ENCODE measurements at regions not wholly inside any gene's neighbourhood (a gene's known extent, or its start where the extent isn't known, plus 50 kb on each side); places are given as distances from the start of the nearest gene placed in this dataset.

GRCh38 chr3:72465853-72466252 is 382.4 kb downstream of the SHQ1 start:
- intact Hi-C loops (cut with micrococcal nuclease) = no loop called here
- H3K9me3 Mint-ChIP-seq = peaks cover 0 to 5% (median 2%) of the 10 kb centered on the region in 7 donors
- H4K20me1 ChIP-seq (ENCODE audit: insufficient read depth, low read length) = no peaks in the 10 kb centered on the region
- no peaks in the 10 kb centered on the region for H3K36me3 ChIP-seq (replicated peaks in 1 of 2; ENCODE audit: control insufficient read depth in 1 of 2, insufficient read depth in 2 of 2, low read length in 2 of 2)
- no peak for TF ChIP-seq CTCF (IDR thresholded peaks at IDR 0.05)
- WGBS (ENCODE audit: insufficient coverage) = 50% methylated on average over 2 of the region's 2 CpGs
- no peak overlapping the region for H3K4me3 Mint-ChIP-seq
- H3K27ac Mint-ChIP-seq = no peak overlapping the region
- H3K36me3 Mint-ChIP-seq = no peaks in the 10 kb centered on the region
- H3K79me2 ChIP-seq (ENCODE audit: insufficient read depth, low read length) = no peaks in the 10 kb centered on the region
- H3K4me3 ChIP-seq (replicated peaks in 1 of 3; ENCODE audit: low read depth in 2 of 3, low read length in 3 of 3) = no peak overlapping the region
- peaks cover 0 to under 1% (median 0%) of the 10 kb centered on the region in 3 donors for H3K27me3 Mint-ChIP-seq (ENCODE audit: low read depth in 3 of 3)
- no peak overlapping the region for H3K27ac ChIP-seq (ENCODE audit: low read depth in 1 of 2, low read length in 2 of 2)
- H3K9me3 ChIP-seq (replicated peaks in 1 of 2; ENCODE audit: control insufficient read depth in 1 of 2, insufficient read depth in 1 of 2, low read length in 2 of 2) = no peaks in the 10 kb centered on the region
- no peak overlapping the region for H3K4me2 ChIP-seq (replicated peaks; ENCODE audit: extremely low read depth, low read length, poor library complexity, severe bottlenecking)
- H3K9ac ChIP-seq (ENCODE audit: insufficient read depth, low read length, poor library complexity, severe bottlenecking) = no peak overlapping the region
- H3K4me1 Mint-ChIP-seq = peaks cover 3% of the 10 kb centered on the region
- no peaks in the 10 kb centered on the region for H3K4me1 ChIP-seq (ENCODE audit: control insufficient read depth in 1 of 2, insufficient read depth in 2 of 2, low read length in 2 of 2)
- no peak for DNase-seq
- H3K27me3 ChIP-seq (ENCODE audit: control insufficient read depth in 2 of 2, insufficient read depth in 2 of 2, low read length in 2 of 2) = no peaks in the 10 kb centered on the region
- no peak overlapping the region for H2AFZ ChIP-seq (ENCODE audit: insufficient read depth, low read depth, low read length, poor library complexity, severe bottlenecking)

- H3K36me3 ChIP-seq (replicated peaks in 1 of 2; ENCODE audit: control insufficient read depth in 1 of 2, insufficient read depth in 2 of 2, low read length in 2 of 2) = no peaks in the 10 kb centered on the region
- H3K27me3 ChIP-seq (ENCODE audit: control insufficient read depth in 2 of 2, insufficient read depth in 2 of 2, low read length in 2 of 2) = no peaks in the 10 kb centered on the region
- WGBS (ENCODE audit: insufficient coverage) = 76% methylated on average over 5 of the region's 9 CpGs
- H3K9me3 ChIP-seq (replicated peaks in 1 of 2; ENCODE audit: control insufficient read depth in 1 of 2, insufficient read depth in 1 of 2, low read length in 2 of 2) = no peaks in the 10 kb centered on the region
- intact Hi-C loops (cut with micrococcal nuclease) = no loop called here
- no peaks in the 10 kb centered on the region for H4K20me1 ChIP-seq (ENCODE audit: insufficient read depth, low read length)
- H3K27ac Mint-ChIP-seq = peak overlapping the region in 1 of 7 donors; percentile 18
- H3K4me3 ChIP-seq (replicated peaks in 1 of 3; ENCODE audit: low read depth in 2 of 3, low read length in 3 of 3) = no peak overlapping the region
- no peaks in the 10 kb centered on the region for H3K4me1 ChIP-seq (ENCODE audit: control insufficient read depth in 1 of 2, insufficient read depth in 2 of 2, low read length in 2 of 2)
- no peak overlapping the region for H3K4me2 ChIP-seq (replicated peaks; ENCODE audit: extremely low read depth, low read length, poor library complexity, severe bottlenecking)
- H3K4me3 Mint-ChIP-seq = no peak overlapping the region
- H2AFZ ChIP-seq (ENCODE audit: insufficient read depth, low read depth, low read length, poor library complexity, severe bottlenecking) = no peak overlapping the region
- H3K79me2 ChIP-seq (ENCODE audit: insufficient read depth, low read length) = no peaks in the 10 kb centered on the region
- no peaks in the 10 kb centered on the region for H3K36me3 Mint-ChIP-seq
- H3K9me3 Mint-ChIP-seq = peaks cover 0 to 6% (median 0%) of the 10 kb centered on the region in 7 donors
- H3K9ac ChIP-seq (ENCODE audit: insufficient read depth, low read length, poor library complexity, severe bottlenecking) = no peak overlapping the region
- TF ChIP-seq CTCF (IDR thresholded peaks at IDR 0.05) = no peak
- no peak overlapping the region for H3K27ac ChIP-seq (ENCODE audit: low read depth in 1 of 2, low read length in 2 of 2)
- peaks cover 0 to 3% (median 1%) of the 10 kb centered on the region in 3 donors for H3K27me3 Mint-ChIP-seq (ENCODE audit: low read depth in 3 of 3)
- no peak for DNase-seq
- H3K4me1 Mint-ChIP-seq = peaks cover 3% of the 10 kb centered on the region
Observed at GRCh38 chr3:72463083-72463482, 385.2 kb downstream of the SHQ1 start.
